Adrenal gland (tissue), 5 donors: ENCODE measurements at regions not wholly inside any gene's neighbourhood (a gene's known extent, or its start where the extent isn't known, plus 50 kb on each side); places are given as distances from the start of the nearest gene placed in this dataset.

Experiments
- CTCF ChIP-seq, 6 experiments: fragments of 450-650 bp in 4 of 6; fragments of 200-600 bp in 2 of 6; sonication (generic) in 1 of 6; IDR thresholded peaks; 1 replicate in 5 of 6; 2 replicates in 1 of 6; pipeline versions ENCODE4 v1.5.1 to v1.8.0; 2016 to 2021; ENCODE audit warnings: antibody characterized with exemption in 6 of 6, mild to moderate bottlenecking in 2 of 6, moderate library complexity in 1 of 6
- POLR2A ChIP-seq, 2 donors: fragments of 450-650 bp; IDR thresholded peaks; one replicate each; pipeline ENCODE4 v1.6.1; 2017; ENCODE audit warnings: antibody characterized with exemption in 2 of 2, mild to moderate bottlenecking in 2 of 2, moderate library complexity in 1 of 2
- donor health status: DM: no; HTN: no; CAD: no.

GRCh38 chr14:38971258-38971921, 131.6 kb downstream of the SEC23A start:
- TF ChIP-seq CTCF (IDR thresholded peaks at IDR 0.05), result no peak
- no peak for TF ChIP-seq POLR2A (IDR thresholded peaks at IDR 0.05)
